ENCODE measurements at regions not wholly inside any gene's neighbourhood (a gene's known extent, or its start where the extent isn't known, plus 50 kb on each side); places are given as distances from the start of the nearest gene placed in this dataset.

GRCh38 chr10:71072823-71073210, 139.6 kb upstream of the UNC5B start:
- TF ChIP-seq, protein P1, sequence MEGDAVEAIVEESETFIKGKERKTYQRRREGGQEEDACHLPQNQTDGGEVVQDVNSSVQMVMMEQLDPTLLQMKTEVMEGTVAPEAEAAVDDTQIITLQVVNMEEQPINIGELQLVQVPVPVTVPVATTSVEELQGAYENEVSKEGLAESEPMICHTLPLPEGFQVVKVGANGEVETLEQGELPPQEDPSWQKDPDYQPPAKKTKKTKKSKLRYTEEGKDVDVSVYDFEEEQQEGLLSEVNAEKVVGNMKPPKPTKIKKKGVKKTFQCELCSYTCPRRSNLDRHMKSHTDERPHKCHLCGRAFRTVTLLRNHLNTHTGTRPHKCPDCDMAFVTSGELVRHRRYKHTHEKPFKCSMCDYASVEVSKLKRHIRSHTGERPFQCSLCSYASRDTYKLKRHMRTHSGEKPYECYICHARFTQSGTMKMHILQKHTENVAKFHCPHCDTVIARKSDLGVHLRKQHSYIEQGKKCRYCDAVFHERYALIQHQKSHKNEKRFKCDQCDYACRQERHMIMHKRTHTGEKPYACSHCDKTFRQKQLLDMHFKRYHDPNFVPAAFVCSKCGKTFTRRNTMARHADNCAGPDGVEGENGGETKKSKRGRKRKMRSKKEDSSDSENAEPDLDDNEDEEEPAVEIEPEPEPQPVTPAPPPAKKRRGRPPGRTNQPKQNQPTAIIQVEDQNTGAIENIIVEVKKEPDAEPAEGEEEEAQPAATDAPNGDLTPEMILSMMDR (IDR thresholded peaks at IDR 0.05): no peak
- no peak for DNase-seq
- no peaks in the 10 kb centered on the region for H3K9me3 Mint-ChIP-seq
- peaks cover 59% of the 10 kb centered on the region for H3K27me3 Mint-ChIP-seq (ENCODE audit: insufficient read depth)
- H3K36me3 Mint-ChIP-seq (ENCODE audit: low read depth): no peaks in the 10 kb centered on the region
- no peak overlapping the region for H3K4me3 Mint-ChIP-seq
- no peaks in the 10 kb centered on the region for H3K4me1 Mint-ChIP-seq (ENCODE audit: low read depth)
- no peak overlapping the region for H3K27ac Mint-ChIP-seq

- no peak for DNase-seq
- TF ChIP-seq, protein P1 (IDR thresholded peaks at IDR 0.05): no peak
- H3K27me3 Mint-ChIP-seq (ENCODE audit: insufficient read depth): peaks cover 61% of the 10 kb centered on the region
Observed at GRCh38 chr10:71073451-71074175, 138.8 kb upstream of the UNC5B start.

GRCh38 chr10:71074176-71074755, 138.1 kb upstream of the UNC5B start:
- no peaks in the 10 kb centered on the region for H3K9me3 Mint-ChIP-seq
- H3K4me3 Mint-ChIP-seq: no peak overlapping the region
- H3K4me1 Mint-ChIP-seq (ENCODE audit: low read depth): no peaks in the 10 kb centered on the region
- no peak overlapping the region for H3K27ac Mint-ChIP-seq
- peaks cover 61% of the 10 kb centered on the region for H3K27me3 Mint-ChIP-seq (ENCODE audit: insufficient read depth)
- no peaks in the 10 kb centered on the region for H3K36me3 Mint-ChIP-seq (ENCODE audit: low read depth)
- DNase-seq: no peak
- TF ChIP-seq, protein P1 (IDR thresholded peaks at IDR 0.05): no peak

More at GRCh38 chr10:71073451-71074175, 138.8 kb upstream of the UNC5B start:
- H3K4me1 Mint-ChIP-seq (ENCODE audit: low read depth): no peaks in the 10 kb centered on the region
- H3K27ac Mint-ChIP-seq: no peak overlapping the region
- no peaks in the 10 kb centered on the region for H3K36me3 Mint-ChIP-seq (ENCODE audit: low read depth)
- no peaks in the 10 kb centered on the region for H3K9me3 Mint-ChIP-seq
- no peak overlapping the region for H3K4me3 Mint-ChIP-seq

- H3K27me3 Mint-ChIP-seq (ENCODE audit: insufficient read depth): peaks cover 57% of the 10 kb centered on the region
Observed at GRCh38 chr10:71075086-71075758, 137.1 kb upstream of the UNC5B start.

DNA sequence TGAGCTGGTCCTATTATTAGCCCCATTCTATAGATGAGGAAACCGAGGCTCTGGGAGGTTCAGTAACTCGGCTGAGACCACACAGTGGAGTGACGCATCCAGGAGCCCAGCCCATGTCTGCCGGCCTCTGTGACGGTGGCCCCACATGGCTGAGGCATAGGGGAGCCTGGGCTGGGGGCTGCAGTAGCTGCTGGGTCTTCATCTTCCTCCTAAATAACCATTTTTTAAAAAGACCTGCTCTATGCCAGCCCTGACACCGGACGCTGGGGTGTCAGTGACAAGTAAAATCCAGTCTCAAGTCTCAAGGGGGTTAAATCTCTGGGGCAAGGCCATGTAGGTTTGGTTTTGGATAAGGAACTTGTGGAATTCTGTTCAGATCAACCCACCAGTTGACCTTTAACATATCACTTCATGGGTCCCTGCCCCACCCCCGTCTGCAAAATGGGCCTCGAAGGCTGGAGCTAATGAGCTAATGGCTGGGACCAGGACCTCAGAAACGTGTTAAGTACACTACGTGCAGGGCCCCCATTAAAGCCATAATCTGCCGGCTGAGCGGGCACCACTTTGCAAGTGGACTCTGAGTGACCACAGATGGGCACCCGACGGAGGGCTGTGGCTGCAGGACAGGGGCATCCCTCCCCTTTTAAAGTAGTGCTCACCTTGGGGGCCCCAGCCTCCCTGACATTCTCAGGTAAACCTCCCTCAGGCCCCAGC, 136.5 kb upstream of the UNC5B start:
- Mint-ChIP-seq H3K9me3 (no peaks in the 10 kb centered on the region), H3K4me1 (ENCODE audit: low read depth) (no peaks in the 10 kb centered on the region), H3K27ac (no peak overlapping the region), H3K36me3 (ENCODE audit: low read depth) (no peaks in the 10 kb centered on the region), H3K4me3 (no peak overlapping the region), H3K27me3 (ENCODE audit: insufficient read depth) (peaks cover 58% of the 10 kb centered on the region)
- no peak for DNase-seq
- TF ChIP-seq, protein P1 (IDR thresholded peaks at IDR 0.05): no peak

More at GRCh38 chr10:71075086-71075758, 137.1 kb upstream of the UNC5B start:
- H3K9me3 Mint-ChIP-seq: no peaks in the 10 kb centered on the region
- no peak overlapping the region for H3K27ac Mint-ChIP-seq
- H3K4me3 Mint-ChIP-seq: no peak overlapping the region
- DNase-seq: no peak
- TF ChIP-seq, protein P1 (IDR thresholded peaks at IDR 0.05): no peak
- no peaks in the 10 kb centered on the region for H3K36me3 Mint-ChIP-seq (ENCODE audit: low read depth)
- no peaks in the 10 kb centered on the region for H3K4me1 Mint-ChIP-seq (ENCODE audit: low read depth)

All from HFFc6 (cell line).